ENCODE measurements at regions not wholly inside any gene's neighbourhood (a gene's known extent, or its start where the extent isn't known, plus 50 kb on each side); places are given as distances from the start of the nearest gene placed in this dataset.

- TF ChIP-seq CTCF (conservative IDR thresholded peaks at IDR 0.05) (no peak), EZH2 (IDR thresholded peaks at IDR 0.05; ENCODE audit: low read depth) (no peak)
These were observed 732.2 kb downstream of the HDGFL1 start for GRCh38 chr6:23301556-23301955.
